Heart left ventricle (tissue), 13 donors: ENCODE measurements at regions not wholly inside any gene's neighbourhood (a gene's known extent, or its start where the extent isn't known, plus 50 kb on each side); places are given as distances from the start of the nearest gene placed in this dataset.

Source experiments
- CTCF ChIP-seq, 12 donors: fragments of 200-600 bp; sonication (generic) in 4 of 12; IDR thresholded peaks; one replicate each; pipeline versions ENCODE4 v1.5.0 to v1.8.0; 2018 to 2022; ENCODE audit warnings: antibody characterized with exemption in 12 of 12, mild to moderate bottlenecking in 5 of 12
- POLR2A ChIP-seq, 2 donors: fragments of 450-650 bp; IDR thresholded peaks; one replicate each; pipeline ENCODE4 v1.6.1; 2017; ENCODE audit warnings: antibody characterized with exemption in 2 of 2, mild to moderate bottlenecking in 2 of 2, moderate library complexity in 2 of 2
- donor health status: ischemic (EF 13 %, LVEDD 7.1; RV severe dilation, severe dysfunction).
- donor health status: DM: no; HTN: yes; CAD: no.
- donor health status: DM: no; HTN: no; CAD: no.
- donor health status: ischemic (EF 25% LVEDD 6.9; RV normal size, moderate dysfunction).
- donor health status: ischemic (EF 25% LVEDD 5.7; RV mildly dilated, moderate dysfunction).
- donor health status: ischemic (EF 35%, LVEDD 5.7; RV mildly dilated, moderate dysfunction).
- donor health status: nonischemic (EF 11% LVEDD 7.7; RV severe dilation, severe dysfunction).
- donor health status: DM: yes; HTN: yes; CAD: no.
- donor health status: PGD.
- donor health status: ischemic (EF 29% LVEDD 5.4; RV normal size, mild dysfunction).
- donor health status: nonischemic (EF 23%, LVEDD 6.1; RV moderate dilation, normal function).

- TF ChIP-seq CTCF (IDR thresholded peaks at IDR 0.05) (no peak), POLR2A (IDR thresholded peaks at IDR 0.05) (no peak)
Observed at GRCh38 chr6:16058929-16059345, 69.9 kb upstream of the MYLIP start.
